Ishikawa (cell line): ENCODE measurements at regions not wholly inside any gene's neighbourhood (a gene's known extent, or its start where the extent isn't known, plus 50 kb on each side); places are given as distances from the start of the nearest gene placed in this dataset.

Source experiments
- CEBPB ChIP-seq: IDR thresholded peaks from 2 replicates; pipeline ENCODE4 v1.6.1; 2012
- EP300 ChIP-seq: IDR thresholded peaks from 2 replicates; pipeline ENCODE4 v1.6.1; 2012; ENCODE audit warnings: borderline replicate concordance
- FOXM1 ChIP-seq: IDR thresholded peaks from 2 replicates; pipeline ENCODE4 v1.6.1; 2012; ENCODE audit warnings: low read depth, borderline replicate concordance
- MAX ChIP-seq: IDR thresholded peaks from 2 replicates; pipeline ENCODE4 v1.6.1; 2012
- RAD21 ChIP-seq: IDR thresholded peaks from 2 replicates; pipeline ENCODE4 v1.6.1; 2012; ENCODE audit warnings: low read depth
- REST ChIP-seq: IDR thresholded peaks from 2 replicates; pipeline ENCODE4 v1.6.1; 2012; ENCODE audit warnings: low read depth, mild to moderate bottlenecking
- TCF12 ChIP-seq: IDR thresholded peaks from 2 replicates; pipeline ENCODE4 v1.6.1; 2012; ENCODE audit warnings: low read depth
- ZBTB7A ChIP-seq: IDR thresholded peaks from 2 replicates; pipeline ENCODE4 v1.6.1; 2012; ENCODE audit warnings: low read depth

- TF ChIP-seq EP300, result no peak
- TF ChIP-seq MAX, result no peak
- no peak for TF ChIP-seq ZBTB7A
- no peak for TF ChIP-seq TCF12
- TF ChIP-seq CEBPB, result no peak
- TF ChIP-seq REST, result no peak
- TF ChIP-seq FOXM1, result no peak
- TF ChIP-seq RAD21, result no peak
Measured at GRCh38 chr14:86346818-86347384, 817.0 kb downstream of the FLRT2 start.
